Limb (tissue), 2 donors: ENCODE measurements at regions not wholly inside any gene's neighbourhood (a gene's known extent, or its start where the extent isn't known, plus 50 kb on each side); places are given as distances from the start of the nearest gene placed in this dataset.
"Not testable (repeated sequence)": the region's sequence is repeated elsewhere in the genome, so short reads cannot be mapped to it uniquely, and the experiment has no call there.

Source experiments
- DNase-seq, 2 donors: peaks; one replicate each; pipeline ENCODE4 v3.0.0-alpha.2; 2016; ENCODE audit errors: extremely low spot score in 2 of 2

GRCh38 chr22:47919001-47919441, 1156.6 kb downstream of the TBC1D22A start:
- DNase-seq = peak in 1 of 2 donors; percentile 48

- DNase-seq = peak in 1 of 2 donors; percentile 1
Measured at GRCh38 chr22:47918276-47918921, 1155.9 kb downstream of the TBC1D22A start.

- no peak for DNase-seq
Measured at GRCh38 chr22:47914481-47915097, 1152.1 kb downstream of the TBC1D22A start.

DNA sequence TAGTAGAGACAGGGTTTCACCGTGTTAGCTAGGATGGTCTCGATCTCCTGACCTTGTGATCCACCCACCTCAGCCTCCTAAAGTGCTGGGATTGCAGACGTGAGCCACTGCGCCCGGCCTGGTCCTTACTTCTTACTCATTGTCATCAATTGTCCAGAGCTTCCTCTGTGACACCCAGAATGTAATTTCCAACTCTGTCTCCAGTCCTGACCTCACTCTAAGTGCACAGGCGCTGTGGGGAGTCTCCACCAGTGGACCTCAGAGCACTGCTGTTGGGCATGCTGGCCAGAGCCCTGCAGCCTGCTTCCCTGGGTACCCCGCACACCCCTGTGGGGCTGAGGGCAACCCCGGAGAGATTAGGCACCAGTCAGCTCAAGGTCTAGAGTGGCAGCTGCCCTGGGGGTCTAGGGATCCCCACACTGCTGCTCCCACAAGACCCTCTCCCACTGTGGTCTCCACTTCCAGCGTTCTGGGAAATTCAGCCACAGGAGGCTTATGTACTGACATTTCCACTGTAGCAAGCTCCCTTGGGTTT, 1140.3 kb downstream of the TBC1D22A start:
- no peak for DNase-seq

GRCh38 chr22:47901911-47902310, 1139.5 kb downstream of the TBC1D22A start:
- DNase-seq = no peak

- DNase-seq = no peak
Measured at GRCh38 chr22:47899894-47900293, 1137.4 kb downstream of the TBC1D22A start.

DNA sequence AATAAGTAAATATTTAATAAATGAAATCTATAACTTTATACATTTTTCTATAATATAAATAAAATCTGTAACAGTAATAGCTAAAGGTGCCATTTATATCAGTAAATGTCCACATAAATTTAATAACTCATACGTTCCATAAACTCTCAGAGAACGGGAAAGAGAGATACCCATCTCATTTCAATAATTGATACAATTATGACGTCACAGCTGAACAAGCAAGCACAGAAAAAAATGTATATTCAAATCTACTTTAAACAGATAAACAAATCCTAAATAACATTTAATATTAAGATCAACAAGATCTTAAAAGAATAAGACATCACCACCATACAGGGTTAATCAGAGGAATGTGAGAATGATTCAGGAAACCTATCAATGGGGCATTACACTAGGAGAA, 1136.5 kb downstream of the TBC1D22A start:
- DNase-seq = no peak

DNA sequence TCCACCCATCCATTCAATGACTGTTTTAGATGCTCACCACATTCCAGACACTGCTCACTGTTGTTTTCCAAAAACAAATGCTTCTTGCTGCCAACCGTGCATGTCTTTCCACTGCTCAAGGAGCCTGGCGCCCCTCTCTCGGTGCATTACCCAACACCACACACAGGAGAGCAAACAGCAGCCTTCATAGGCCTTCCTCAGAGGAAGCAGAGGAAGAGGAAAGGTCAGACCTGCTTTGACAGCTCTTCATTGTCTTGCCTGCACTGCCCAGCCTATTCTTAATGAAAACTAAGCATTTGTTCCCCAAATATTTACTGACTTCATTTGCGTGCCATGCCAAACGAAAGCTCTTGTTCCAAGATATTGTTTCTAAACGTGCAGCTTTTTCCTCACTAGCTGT, 1129.2 kb downstream of the TBC1D22A start:
- DNase-seq = no peak

DNA sequence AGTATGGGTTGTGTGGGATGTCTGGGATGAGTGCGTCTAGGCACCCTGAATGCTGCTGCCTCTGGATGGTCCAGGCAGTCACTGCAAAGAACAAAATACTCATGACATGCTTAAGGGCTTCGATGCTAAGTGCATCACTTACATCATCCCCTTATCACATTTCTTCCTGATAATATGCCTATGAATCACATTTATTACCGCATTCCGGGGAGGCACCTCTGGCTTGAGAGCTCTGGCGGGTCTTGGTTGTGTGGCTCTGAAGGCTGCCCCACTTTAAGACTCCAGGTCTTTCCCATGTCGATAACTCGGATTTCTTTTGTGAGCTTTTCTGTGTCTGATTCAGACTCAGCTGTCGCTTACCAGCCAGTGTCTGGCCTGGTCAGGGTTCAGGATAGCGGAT, 1126.4 kb downstream of the TBC1D22A start:
- no peak for DNase-seq

- no peak for DNase-seq
Measured at GRCh38 chr22:47884775-47885174, 1122.3 kb downstream of the TBC1D22A start.

GRCh38 chr22:47884200-47884599, 1121.8 kb downstream of the TBC1D22A start:
- no peak for DNase-seq

DNA sequence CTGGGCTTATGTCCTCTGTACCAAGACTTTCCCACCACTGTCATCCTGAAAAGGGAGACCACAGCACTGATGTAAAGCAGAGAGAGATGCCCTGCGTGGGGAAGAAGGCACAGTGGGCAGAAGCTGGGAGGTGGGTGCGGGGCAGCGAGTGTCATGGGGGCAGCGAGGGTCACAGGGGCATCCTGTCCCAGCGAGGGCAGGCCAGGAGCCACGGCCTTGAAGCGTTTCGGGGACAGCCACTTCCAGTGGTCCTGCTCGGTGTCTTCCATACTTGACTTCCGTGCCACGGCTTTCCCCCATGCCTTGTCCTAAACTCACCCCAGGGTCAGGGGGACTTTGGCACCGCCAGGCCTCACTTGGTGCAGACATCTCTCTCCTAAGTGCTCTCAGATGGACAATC, 1121.3 kb downstream of the TBC1D22A start:
- no peak for DNase-seq

- no peak for DNase-seq
Measured at GRCh38 chr22:47879346-47879745, 1116.9 kb downstream of the TBC1D22A start.

GRCh38 chr22:47878460-47878859, 1116.0 kb downstream of the TBC1D22A start:
- no peak for DNase-seq

DNA sequence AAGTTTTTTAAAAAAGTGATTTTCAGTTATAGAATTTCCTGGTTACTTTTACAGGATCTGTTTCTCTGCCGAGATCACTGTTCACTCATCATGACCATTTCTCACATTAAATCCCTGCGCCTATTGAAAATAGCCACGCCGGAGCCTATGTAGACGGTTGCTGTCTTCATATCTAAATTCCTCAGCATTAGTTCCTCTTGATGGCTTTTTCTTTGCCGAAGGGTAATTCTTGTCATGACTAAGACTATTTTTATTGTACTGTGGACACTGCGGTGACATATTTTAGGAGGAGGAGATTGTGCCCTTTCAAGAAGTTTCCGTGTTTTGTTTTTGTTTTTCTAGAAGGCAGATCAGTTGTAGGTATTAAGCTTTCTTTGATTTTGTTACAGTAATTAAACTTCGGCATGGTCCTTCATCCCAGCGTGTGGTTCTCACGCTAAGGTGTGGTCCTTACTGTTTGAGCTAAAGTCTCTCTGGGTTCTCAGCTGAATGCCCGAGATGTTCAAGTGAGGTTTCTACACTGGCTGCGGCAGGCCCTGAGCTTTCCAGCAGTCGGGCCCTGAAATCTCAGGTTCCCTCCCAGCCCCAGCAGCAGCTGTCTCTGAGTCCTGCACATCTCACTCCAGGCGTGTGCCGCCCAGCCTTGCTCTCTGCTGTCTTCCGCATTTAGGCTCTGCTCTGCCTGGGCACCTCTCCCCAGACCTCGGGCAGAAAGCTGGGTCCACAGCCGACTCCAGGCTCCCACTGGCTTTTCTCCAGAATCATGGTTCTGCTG, 1110.5 kb downstream of the TBC1D22A start:
- DNase-seq = no peak

DNA sequence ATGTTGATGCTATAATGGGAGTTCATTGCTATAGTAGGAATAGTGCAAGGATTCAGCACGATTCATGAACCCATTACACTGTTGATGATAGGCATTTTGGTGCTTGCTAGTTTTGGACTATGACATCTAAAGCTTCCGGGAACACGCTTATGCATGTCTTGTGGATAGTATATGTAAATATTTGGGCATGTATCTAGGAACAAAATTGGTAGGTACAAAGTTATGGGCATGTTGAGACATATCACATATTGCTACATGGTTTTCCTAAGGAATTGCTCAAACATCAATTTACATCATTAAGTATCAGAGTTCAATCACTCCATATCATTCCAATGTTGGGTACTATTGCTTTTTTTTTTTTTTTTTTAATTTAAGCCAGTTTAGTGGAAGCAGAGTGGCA, 1103.2 kb downstream of the TBC1D22A start:
- no peak for DNase-seq

DNA sequence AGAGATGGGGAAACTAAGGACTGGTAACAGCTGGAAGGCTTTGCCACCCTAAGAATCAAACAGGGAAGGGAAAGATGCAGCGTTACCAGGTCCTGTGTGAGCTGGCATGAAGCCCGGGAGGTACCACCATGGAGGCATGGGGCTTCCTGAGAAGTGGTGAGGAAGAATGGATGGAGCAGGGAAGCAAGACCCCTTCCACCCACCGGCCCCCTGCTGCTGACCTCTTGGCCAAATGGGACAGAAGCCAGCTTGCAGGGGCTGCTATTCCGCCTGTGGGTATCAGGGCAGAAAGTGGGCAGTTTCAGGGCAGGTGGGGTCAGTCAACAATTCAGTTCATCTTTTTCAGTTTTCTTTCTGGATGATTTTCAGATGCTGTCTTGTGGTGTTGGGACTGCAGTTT, 1099.9 kb downstream of the TBC1D22A start:
- DNase-seq = no peak

GRCh38 chr22:47860907-47861306, 1098.5 kb downstream of the TBC1D22A start:
- not testable (repeated sequence) for DNase-seq

DNA sequence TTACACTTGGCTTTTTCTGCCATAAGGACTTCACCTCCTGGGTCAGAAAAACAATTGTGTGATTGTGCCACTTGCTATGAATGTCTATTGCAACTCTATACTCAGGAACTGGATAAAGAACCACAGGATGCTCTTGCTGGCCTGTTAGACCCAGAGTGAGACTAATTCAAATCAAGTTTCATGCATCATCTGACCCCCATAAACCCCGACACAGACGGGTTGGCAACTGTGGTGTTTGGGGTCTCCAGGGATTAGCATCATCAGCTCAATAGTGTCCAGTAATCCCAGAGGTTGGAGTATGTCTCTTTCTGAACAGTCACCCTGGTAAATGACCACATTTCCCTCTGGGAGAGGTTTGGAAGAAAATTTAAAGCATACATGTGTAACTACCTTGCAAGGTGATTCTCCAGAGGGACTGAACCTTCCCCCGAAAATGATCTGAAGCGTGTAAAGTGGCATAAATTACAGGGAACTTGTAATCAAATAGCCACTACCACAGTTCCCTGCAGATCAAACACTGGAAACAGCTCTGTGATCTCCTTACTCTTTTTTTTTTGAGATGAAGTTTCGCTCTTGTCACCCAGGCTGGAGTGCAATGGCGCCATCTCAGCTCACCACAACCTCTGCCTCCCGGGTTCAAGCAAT, 1097.6 kb downstream of the TBC1D22A start:
- no peak for DNase-seq

GRCh38 chr22:47858773-47859306, 1096.4 kb downstream of the TBC1D22A start:
- DNase-seq = no peak

- no peak for DNase-seq
Measured at GRCh38 chr22:47854680-47855079, 1092.2 kb downstream of the TBC1D22A start.

- no peak for DNase-seq
Measured at GRCh38 chr22:47854251-47854650, 1091.8 kb downstream of the TBC1D22A start.
